ENCODE measurements at regions not wholly inside any gene's neighbourhood (a gene's known extent, or its start where the extent isn't known, plus 50 kb on each side); places are given as distances from the start of the nearest gene placed in this dataset.
"Not testable (repeated sequence)": the region's sequence is repeated elsewhere in the genome, so short reads cannot be mapped to it uniquely, and the experiment has no call there.

DNA sequence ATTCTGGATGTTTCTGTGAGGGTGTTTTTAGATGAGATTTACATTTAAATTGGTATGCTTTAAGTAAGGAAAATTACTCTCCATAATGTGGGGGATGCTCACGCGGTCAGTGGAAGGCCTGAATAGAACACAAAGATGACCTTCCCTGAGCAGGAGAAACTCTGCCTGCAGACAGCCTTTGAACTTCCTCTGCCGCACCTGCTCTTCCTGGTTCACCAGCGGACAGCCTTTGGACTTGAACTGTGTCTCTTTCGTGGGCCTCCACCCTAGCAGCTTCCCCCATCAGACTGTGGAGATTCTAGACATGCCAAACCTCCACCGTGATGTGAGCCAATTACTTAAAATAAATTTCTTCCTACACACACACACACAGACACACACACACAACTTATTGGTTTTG is 210.7 kb downstream of the EFCAB11 start:
- no peak for DNase-seq

GRCh38 chr14:89740241-89740640 is 214.3 kb downstream of the EFCAB11 start:
- no peak for DNase-seq

- DNase-seq: no peak
Observed at GRCh38 chr14:89736881-89737280, 217.6 kb downstream of the EFCAB11 start.

GRCh38 chr14:89731396-89731933 is 223.1 kb downstream of the EFCAB11 start:
- no peak for DNase-seq

GRCh38 chr14:89730687-89731086 is 223.8 kb downstream of the EFCAB11 start:
- DNase-seq: no peak

DNA sequence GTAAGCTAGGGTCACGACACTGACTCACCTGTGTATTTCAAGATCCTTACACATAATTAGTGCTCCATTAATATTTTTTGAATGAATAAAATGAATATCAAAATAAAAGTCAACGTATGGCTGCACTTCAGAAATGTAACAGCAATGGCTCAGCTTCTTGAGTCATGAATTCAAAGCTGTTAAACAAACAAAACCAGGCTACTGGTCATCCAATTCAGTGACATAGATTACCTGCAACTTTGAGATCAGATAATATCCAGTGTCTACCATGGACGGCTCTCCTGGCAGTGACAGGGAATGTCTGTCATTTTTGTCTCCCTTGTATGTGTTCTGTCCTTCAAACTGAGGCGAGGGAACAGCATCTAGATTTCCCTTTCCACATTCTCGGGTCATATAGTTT is 225.6 kb downstream of the EFCAB11 start:
- no peak for DNase-seq

GRCh38 chr14:89726226-89726625 is 228.3 kb downstream of the EFCAB11 start:
- not testable (repeated sequence) for DNase-seq

- no peak for DNase-seq
Observed at GRCh38 chr14:89724628-89724960, 229.9 kb downstream of the EFCAB11 start.

DNA sequence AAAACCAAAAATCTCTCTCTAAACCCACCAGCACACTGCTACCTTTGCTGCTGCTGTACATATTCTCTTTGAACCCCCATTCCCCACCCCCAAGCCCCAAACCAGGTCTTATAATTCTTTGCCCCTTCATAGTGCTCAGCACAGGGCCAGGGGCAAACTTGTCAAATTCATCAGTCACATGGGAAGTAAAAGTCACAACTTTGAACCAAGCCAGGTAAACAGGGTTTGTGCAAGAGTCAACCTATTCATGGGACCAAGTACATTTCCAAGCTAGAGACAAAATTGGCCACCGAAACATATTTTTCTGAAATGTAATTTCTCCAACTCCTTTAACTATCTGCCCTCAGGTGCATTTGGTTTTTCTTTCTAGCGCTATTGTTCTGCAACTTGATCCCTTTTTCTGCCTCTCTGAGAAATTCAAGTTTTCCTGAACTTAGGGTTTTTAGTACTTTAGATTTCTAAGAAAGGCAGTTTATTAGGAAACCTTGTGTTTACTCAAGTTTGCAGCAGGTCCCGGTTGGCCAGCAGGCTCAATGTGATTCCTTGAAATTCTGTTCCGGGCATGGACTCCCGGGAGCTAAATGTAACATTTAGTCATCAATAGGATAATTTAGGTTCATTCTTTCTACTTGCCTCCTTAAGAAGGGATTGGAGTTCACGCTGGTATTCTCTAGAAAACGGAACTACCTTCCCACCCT is 230.5 kb downstream of the EFCAB11 start:
- no peak for DNase-seq

DNA sequence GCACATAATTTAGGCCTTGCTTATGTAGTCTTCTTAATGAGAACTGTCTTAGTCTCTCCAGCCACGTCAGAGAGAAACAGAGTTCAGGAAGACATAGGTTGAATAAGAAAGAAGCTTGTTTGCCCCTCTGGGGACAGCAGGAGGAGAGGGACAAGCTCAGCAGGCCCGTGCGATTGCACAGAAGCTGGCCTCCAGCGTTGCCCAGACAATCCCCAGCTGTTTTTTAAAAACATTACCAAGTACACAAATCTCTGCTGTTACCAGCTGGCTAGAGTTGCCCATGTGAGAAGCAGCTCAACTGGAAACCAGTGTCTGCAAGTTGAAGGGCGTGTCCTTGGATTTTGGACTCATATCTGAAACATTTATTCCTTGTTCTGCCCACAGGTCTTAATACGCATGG is 232.6 kb downstream of the EFCAB11 start:
- no peak for DNase-seq

DNA sequence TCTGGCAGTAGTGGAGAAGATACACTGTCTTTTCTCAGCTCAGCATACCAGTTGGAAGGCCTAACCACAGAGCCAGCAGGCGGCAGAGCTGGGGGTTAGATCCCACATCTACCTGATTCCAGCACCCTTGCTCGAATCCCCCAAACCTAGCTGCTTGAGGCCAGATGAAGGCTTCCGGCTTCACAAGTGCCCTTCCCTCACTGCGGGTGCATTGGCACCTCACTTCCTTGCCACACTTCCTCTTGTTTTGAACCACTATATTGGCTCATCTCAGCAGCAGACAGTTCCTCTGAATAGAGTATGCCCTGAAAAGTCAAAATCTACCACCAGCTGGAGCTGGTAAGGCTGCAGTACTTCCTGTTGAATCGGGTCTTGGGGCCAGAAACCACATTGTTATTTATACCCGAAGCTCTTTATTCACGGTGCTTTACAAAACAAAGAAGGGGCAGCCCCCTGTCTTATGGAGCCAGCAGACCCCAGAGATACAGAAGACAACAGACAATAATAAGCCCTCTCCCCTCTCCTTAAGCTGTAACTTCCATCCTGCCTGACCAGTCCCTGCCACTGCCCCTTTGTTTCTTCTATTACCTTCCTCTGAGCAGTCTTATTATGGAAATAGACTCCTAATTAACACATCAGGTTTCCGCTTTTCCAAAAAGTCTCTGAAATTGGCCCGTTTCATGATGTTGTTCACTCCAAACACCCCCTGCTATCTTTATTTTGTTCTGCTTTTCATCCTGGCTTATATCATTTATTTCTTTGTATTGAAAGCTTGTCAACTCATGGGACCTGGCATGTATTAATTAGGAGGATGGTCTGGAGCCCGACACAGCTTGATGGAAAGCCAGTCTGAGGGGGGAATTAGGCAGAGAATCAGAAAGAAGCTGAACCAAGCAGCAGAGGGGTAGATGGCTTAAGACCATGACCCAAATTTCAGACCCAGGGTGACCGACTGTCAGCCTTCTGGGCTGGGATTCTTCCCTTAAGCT is 233.5 kb downstream of the EFCAB11 start:
- DNase-seq: peak; percentile 51

GRCh38 chr14:89720076-89720687 is 234.3 kb downstream of the EFCAB11 start:
- no peak for DNase-seq

- DNase-seq: no peak
Observed at GRCh38 chr14:89719366-89720075, 235.0 kb downstream of the EFCAB11 start.

DNA sequence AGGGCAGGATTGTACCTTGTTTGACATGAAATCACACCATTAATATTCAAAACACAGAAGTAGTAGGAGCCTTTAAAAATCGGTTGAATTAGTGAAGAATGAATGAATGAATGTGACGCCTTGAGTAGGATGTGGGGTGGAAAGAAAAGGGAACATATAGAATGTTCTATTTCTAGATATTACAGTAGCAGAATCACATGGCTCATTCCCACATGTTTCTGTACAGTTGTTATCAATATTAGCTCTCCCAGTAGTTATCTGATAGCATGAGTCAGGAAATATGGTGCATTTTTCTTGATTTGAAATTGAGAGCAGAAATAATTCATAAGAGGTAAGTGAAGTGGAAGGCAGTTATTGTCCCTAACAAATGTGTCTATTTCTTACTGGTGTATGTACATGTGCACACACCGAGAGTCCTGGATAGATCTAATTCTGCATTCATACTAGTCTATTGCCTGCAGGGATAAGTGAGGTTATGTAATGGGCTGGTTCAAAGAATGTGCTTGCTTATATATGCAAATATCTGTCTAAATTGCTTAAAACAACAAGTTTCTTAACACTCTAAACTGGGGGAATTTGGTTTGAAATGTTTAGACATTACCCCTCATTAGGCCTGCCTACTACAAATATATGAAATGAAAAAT is 245.4 kb downstream of the EFCAB11 start:
- no peak for DNase-seq

- DNase-seq: no peak
Observed at GRCh38 chr14:89707086-89707485, 247.4 kb downstream of the EFCAB11 start.

- DNase-seq: no peak
Observed at GRCh38 chr14:89702876-89703200, 251.7 kb downstream of the EFCAB11 start.

GRCh38 chr14:89702073-89702875 is 252.3 kb downstream of the EFCAB11 start:
- no peak for DNase-seq

DNA sequence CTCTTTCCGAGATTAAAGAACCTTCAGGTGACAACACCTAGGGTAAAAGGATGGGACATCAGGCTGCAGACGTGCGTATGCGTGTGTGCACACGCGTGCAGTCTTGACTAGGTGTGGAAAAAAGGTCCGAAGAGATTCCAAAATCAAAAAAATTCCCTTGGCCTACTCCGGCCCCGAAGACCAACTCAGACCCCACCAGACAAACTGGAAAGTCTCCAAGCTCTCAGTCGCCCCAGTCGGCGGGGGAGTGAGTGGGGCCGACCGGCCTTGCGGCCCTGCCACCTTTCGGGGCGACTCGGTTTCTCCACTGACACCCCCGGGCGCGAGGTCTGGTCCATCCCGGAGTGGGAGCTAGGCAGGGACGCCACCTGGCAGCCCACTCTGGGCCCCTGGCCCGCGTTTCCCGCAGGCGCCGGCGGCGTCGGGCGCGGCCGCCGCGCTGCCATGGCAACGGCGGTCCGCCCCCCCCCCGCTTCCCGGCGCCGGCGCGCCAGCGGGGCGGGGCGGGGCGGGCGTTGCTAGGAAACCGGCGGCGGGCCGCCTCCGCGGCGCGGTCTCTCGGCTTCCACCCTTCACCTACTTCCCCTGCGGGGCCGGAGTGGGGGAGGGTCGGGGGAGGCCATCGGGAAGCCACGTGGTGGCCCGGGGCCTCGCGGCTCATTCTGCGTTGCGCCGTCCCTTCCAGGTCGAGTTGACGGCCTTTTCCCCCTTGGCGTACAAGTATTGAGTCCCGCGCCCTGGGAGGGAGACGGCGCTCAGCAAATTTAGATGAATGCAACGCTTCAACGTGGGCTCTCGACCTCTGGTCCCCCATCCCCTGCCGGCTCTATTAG is 253.1 kb downstream of the EFCAB11 start:
- peak; percentile 72 for DNase-seq

DNA sequence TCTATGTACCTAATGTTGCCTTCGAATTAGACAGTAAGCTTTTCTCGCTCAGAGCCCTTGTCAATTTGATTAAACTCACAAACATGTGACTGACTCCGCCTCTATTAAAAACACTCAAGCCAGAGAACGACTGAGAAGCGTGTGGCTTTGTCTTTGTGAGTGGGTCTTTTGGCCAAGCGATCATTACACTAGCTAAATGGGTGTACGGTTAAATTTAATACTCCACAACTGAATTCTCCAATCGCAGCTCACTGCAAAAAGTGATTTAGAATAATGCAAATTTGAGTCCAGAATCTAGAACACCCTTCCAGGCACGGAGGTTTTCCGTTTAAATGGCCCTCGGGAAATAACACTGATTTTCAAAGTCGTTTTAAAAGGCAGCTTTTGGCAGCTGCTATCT is 253.7 kb downstream of the EFCAB11 start:
- DNase-seq: no peak

DNA sequence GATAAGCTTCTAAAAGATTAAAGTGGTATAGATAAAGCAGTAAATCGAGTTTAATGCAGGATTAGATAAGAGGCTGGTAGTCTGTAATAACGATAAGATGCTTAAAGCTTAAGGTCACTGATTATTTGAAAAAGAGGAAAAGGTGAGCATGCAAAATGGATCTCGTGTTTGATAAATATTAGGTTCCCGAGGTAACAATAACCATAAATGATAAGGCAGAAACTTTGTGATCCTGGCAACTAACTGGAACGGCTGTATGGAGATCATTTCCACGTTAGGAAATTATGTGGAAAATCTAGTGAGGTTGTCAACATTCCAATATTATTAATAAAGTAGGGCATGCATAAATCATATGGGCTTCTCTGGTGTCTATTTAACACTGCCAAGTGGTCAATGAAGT is 255.5 kb downstream of the EFCAB11 start:
- no peak for DNase-seq

Data from activated CD4-positive, alpha-beta T cell treated with anti-CD3 and anti-CD28 coated beads for 1 hour (primary cell).